Peyer's patch (tissue), 4 donors: ENCODE measurements at regions not wholly inside any gene's neighbourhood (a gene's known extent, or its start where the extent isn't known, plus 50 kb on each side); places are given as distances from the start of the nearest gene placed in this dataset.
"Not testable (repeated sequence)": the region's sequence is repeated elsewhere in the genome, so short reads cannot be mapped to it uniquely, and the experiment has no call there.

ENCODE experiments used
- DNase-seq, 3 donors: peaks; one replicate each; pipeline ENCODE4 v3.0.0-alpha.2; 2017 to 2019
- H3K27ac ChIP-seq, 4 donors: fragments of 200-600 bp; sonication (generic); one replicate each; pipeline ENCODE4 v1.5.1; 2016 to 2019
- H3K27me3 ChIP-seq, 2 donors: fragments of 200-600 bp; sonication (generic); one replicate each; pipeline ENCODE4 v1.5.1; 2019
- H3K36me3 ChIP-seq, 3 donors: fragments of 200-600 bp; sonication (generic); one replicate each; pipeline ENCODE4 v1.5.1; 2016 to 2019
- H3K4me1 ChIP-seq, 4 donors: fragments of 200-600 bp; sonication (generic); one replicate each; pipeline ENCODE4 v1.5.1; 2016 to 2019
- H3K4me3 ChIP-seq, 4 donors: fragments of 200-600 bp; sonication (generic); 1 replicate in 3 of 4; 2 replicates in 1 of 4; pipeline ENCODE4 v1.5.1; 2016 to 2019; ENCODE audit warnings: mild to moderate bottlenecking in 1 of 4
- H3K9me3 ChIP-seq, 4 donors: fragments of 200-600 bp; sonication (generic); one replicate each; pipeline ENCODE4 v1.5.1; 2016 to 2019; ENCODE audit warnings: mild to moderate bottlenecking in 1 of 4
- POLR2A ChIP-seq, 2 donors: fragments of 450-650 bp; IDR thresholded peaks; one replicate each; pipeline ENCODE4 v1.5.1; 2017; ENCODE audit warnings: antibody characterized with exemption in 2 of 2, mild to moderate bottlenecking in 2 of 2, moderate library complexity in 2 of 2
- TF ChIP-seq, protein P1 (sequence below), 6 experiments: fragments of 450-650 bp in 4 of 6; fragments of 200-600 bp in 2 of 6; sonication (generic) in 1 of 6; IDR thresholded peaks; one replicate each; pipeline ENCODE4 v1.5.1; 2017 to 2019; ENCODE audit warnings: antibody characterized with exemption in 6 of 6, mild to moderate bottlenecking in 3 of 6, moderate library complexity in 1 of 6

DNA sequence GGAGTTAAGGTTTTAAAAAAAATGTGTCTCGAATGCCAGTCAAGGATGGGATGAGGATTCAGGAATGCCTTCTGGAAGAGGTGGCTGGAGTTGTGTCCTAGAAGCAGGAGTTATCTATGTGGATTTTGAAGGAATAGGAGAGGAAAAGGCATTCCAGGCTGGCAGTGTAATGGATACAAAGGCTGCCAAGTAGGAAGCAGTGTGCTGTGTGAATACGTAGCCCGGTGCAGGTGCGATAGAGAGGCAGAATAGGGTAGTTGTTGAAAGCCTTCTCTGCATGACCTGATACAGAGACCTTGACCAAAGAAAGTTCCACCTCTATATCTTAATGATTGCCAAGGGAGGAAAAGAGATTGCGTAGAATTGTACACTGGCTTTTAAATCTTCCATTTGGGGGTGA lies 128.1 kb upstream of the ITGB1 start:
- Histone ChIP-seq H3K4me1 (no peaks in the 10 kb centered on the region), H3K36me3 (no peaks in the 10 kb centered on the region), H3K4me3 (no peak overlapping the region), H3K9me3 (no peaks in the 10 kb centered on the region), H3K27me3 (no peaks in the 10 kb centered on the region), H3K27ac (no peak overlapping the region)
- DNase-seq = no peak
- TF ChIP-seq POLR2A (IDR thresholded peaks at IDR 0.05) = no peak
- TF ChIP-seq, protein P1, sequence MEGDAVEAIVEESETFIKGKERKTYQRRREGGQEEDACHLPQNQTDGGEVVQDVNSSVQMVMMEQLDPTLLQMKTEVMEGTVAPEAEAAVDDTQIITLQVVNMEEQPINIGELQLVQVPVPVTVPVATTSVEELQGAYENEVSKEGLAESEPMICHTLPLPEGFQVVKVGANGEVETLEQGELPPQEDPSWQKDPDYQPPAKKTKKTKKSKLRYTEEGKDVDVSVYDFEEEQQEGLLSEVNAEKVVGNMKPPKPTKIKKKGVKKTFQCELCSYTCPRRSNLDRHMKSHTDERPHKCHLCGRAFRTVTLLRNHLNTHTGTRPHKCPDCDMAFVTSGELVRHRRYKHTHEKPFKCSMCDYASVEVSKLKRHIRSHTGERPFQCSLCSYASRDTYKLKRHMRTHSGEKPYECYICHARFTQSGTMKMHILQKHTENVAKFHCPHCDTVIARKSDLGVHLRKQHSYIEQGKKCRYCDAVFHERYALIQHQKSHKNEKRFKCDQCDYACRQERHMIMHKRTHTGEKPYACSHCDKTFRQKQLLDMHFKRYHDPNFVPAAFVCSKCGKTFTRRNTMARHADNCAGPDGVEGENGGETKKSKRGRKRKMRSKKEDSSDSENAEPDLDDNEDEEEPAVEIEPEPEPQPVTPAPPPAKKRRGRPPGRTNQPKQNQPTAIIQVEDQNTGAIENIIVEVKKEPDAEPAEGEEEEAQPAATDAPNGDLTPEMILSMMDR (IDR thresholded peaks at IDR 0.05) = no peak

DNA sequence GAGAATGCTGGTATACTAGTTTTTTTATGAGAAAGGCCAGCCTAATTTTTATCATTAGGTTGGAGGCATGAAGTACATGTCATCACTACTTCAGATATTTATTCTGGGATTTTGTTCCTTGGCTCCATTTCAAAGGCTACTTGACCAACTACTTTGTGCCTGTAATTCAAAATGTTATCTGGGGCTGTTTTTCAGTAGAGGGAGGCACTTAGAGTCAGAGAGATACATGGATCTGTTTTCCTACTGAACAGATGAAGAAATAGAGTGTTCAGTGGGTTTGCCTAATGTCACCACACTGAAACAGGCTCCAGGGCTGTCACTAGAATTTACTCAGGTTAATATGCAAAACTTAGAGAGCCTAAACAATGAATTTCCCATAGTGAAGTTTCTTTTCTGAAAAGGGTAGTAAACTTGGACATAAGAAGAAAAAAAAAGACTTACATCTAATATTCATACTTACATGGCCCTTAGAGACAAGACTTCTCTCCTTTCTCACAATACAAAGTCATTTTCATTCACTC lies 127.3 kb upstream of the ITGB1 start:
- no peak overlapping the region for H3K4me3 ChIP-seq
- no peaks in the 10 kb centered on the region for H3K27me3 ChIP-seq
- H3K27ac ChIP-seq = no peak overlapping the region
- DNase-seq = no peak
- H3K9me3 ChIP-seq = no peaks in the 10 kb centered on the region
- H3K36me3 ChIP-seq = no peaks in the 10 kb centered on the region
- H3K4me1 ChIP-seq = no peaks in the 10 kb centered on the region
- TF ChIP-seq, protein P1 (IDR thresholded peaks at IDR 0.05) = no peak
- no peak for TF ChIP-seq POLR2A (IDR thresholded peaks at IDR 0.05)

DNA sequence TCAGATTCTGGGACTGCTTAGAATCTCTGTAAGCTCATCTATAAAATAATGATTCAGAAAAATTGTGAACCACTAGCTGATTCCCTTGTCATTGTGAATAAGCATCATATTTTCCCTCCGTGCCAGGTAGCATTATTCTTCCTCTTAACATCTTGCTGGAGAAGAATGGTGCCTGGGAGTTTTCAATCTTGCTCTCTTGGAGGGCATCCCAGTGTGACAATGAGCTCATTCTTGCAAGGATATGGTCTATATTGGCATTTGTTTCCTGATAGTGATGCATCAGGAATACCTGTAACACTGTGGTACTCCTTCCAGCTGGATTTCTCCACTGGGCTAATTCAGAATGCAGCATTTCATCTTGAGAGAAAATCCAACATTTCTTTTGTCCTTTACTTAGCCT lies 126.4 kb upstream of the ITGB1 start:
- TF ChIP-seq POLR2A (IDR thresholded peaks at IDR 0.05) = no peak
- TF ChIP-seq, protein P1 (IDR thresholded peaks at IDR 0.05) = no peak
- H3K4me1 ChIP-seq = no peaks in the 10 kb centered on the region
- H3K27ac ChIP-seq = no peak overlapping the region
- DNase-seq = no peak
- H3K36me3 ChIP-seq = no peaks in the 10 kb centered on the region
- no peaks in the 10 kb centered on the region for H3K9me3 ChIP-seq
- no peaks in the 10 kb centered on the region for H3K27me3 ChIP-seq
- H3K4me3 ChIP-seq = no peak overlapping the region

DNA sequence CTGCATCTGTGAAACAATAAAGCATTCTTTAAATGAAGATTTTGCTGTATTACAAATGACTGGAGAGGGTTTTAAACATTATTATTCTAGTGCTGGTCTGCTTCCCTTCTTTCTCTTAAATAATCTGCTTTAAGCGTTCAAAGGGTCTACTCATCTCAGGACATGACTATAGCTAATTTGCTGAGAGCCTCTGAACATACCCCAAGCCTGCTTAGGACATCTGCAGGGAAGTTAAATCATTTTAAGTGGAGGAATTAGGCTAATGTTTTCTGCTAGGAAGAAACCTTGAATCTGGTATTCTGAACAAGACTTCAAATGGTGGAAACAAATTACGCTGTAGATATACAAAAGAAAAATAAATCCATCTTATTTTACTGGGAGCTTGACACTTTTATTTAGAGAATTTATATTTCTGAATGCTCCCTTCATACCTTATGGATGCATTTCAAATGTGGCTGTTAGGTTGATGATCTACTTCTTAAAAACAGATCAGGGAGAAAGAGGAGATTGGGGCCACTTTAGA lies 124.4 kb upstream of the ITGB1 start:
- H3K4me1 ChIP-seq = no peaks in the 10 kb centered on the region
- H3K9me3 ChIP-seq = no peaks in the 10 kb centered on the region

DNA sequence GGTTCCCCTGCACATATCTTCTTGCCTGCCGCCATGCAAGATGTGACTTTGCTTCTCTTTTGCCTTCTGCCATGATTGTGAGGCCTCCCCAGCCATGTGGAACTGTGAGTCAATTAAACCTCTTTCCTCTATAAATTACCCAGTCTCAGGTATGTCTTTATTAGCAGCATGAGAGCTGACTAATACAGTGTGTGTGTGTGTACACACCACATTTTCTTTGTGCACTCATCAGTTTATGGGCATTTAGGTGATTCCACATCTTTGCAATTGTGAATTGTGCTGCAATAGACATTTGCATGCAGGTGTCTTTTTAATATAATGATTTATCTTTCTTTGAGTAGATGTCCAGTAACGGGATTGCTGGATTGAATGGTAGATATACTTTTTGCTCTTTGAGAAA lies 122.4 kb upstream of the ITGB1 start:
- H3K27ac ChIP-seq, H3K27me3 ChIP-seq, H3K36me3 ChIP-seq, H3K4me1 ChIP-seq, H3K9me3 ChIP-seq, DNase-seq, H3K4me3 ChIP-seq: not testable (repeated sequence)

More for the DNA sequence above, 124.4 kb upstream of the ITGB1 start:
- TF ChIP-seq POLR2A (IDR thresholded peaks at IDR 0.05) = no peak
- TF ChIP-seq, protein P1 (IDR thresholded peaks at IDR 0.05) = no peak
- no peak overlapping the region for H3K4me3 ChIP-seq
- no peaks in the 10 kb centered on the region for H3K36me3 ChIP-seq
- H3K27ac ChIP-seq = no peak overlapping the region
- no peaks in the 10 kb centered on the region for H3K27me3 ChIP-seq
- no peak for DNase-seq

DNA sequence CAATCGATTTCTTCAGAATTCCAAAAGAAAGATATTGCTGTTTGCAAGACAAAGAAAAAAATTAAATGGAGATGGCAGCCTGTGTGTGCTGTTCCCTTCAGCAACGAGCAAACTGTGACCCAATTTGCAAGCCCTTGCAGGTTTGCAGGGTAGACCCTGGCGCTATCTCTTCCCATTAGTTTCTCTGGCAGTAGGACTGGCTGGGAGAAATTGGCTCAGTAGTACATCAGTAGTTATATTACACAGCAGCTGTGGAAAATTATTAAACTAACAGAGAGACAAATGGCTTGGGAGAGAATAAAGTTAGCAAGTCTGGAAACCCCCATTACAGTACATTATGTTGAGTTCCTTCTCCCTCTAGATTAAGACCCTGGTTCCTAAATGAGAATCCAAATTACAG lies 116.4 kb upstream of the ITGB1 start:
- no peaks in the 10 kb centered on the region for H3K4me1 ChIP-seq
- H3K27ac ChIP-seq = no peak overlapping the region
- H3K9me3 ChIP-seq = no peaks in the 10 kb centered on the region
- no peak overlapping the region for H3K4me3 ChIP-seq
- TF ChIP-seq, protein P1 (IDR thresholded peaks at IDR 0.05) = no peak
- TF ChIP-seq POLR2A (IDR thresholded peaks at IDR 0.05) = no peak
- H3K27me3 ChIP-seq = no peaks in the 10 kb centered on the region
- H3K36me3 ChIP-seq = no peaks in the 10 kb centered on the region
- no peak for DNase-seq
